HUES6 (cell line): ENCODE measurements at regions not wholly inside any gene's neighbourhood (a gene's known extent, or its start where the extent isn't known, plus 50 kb on each side); places are given as distances from the start of the nearest gene placed in this dataset.
"Not testable (repeated sequence)": the region's sequence is repeated elsewhere in the genome, so short reads cannot be mapped to it uniquely, and the experiment has no call there.

Experiments
- H3K27ac ChIP-seq: 2 replicates; pipeline ENCODE4 v1.7.0; 2013; ENCODE audit warnings: low read depth, mild to moderate bottlenecking, low read length, inconsistent platforms
- H3K27me3 ChIP-seq: 2 replicates; pipeline ENCODE4 v1.6.1; 2013; ENCODE audit warnings: low read length; ENCODE audit not compliant: control insufficient read depth, insufficient read depth
- H3K36me3 ChIP-seq: 2 replicates; pipeline ENCODE4 v1.6.1; 2013; ENCODE audit warnings: low read length; ENCODE audit not compliant: control insufficient read depth, insufficient read depth
- H3K4me1 ChIP-seq: 2 replicates; pipeline ENCODE4 v1.6.1; 2013; ENCODE audit warnings: low read length; ENCODE audit not compliant: control insufficient read depth, insufficient read depth
- H3K4me3 ChIP-seq: 2 replicates; pipeline ENCODE4 v1.5.1; 2013; ENCODE audit warnings: low read depth, low read length
- H3K9ac ChIP-seq: one replicate; pipeline ENCODE4 v1.6.1; 2013; ENCODE audit warnings: mild to moderate bottlenecking, low read length
- H3K9me3 ChIP-seq: 2 replicates; pipeline ENCODE4 v1.6.1; 2013; ENCODE audit warnings: low read depth, low read length; ENCODE audit not compliant: control insufficient read depth, insufficient read depth

GRCh38 chr5:63213256-63213655, 634.6 kb downstream of the LRRC70 start:
- Histone ChIP-seq H3K4me3 (no peak overlapping the region), H3K36me3 (no peaks in the 10 kb centered on the region), H3K27ac (no peak overlapping the region), H3K27me3 (no peaks in the 10 kb centered on the region), H3K9ac (no peak overlapping the region), H3K9me3 (no peaks in the 10 kb centered on the region), H3K4me1 (peaks cover 7% of the 10 kb centered on the region)

- no peaks in the 10 kb centered on the region for H3K36me3 ChIP-seq
- H3K4me1 ChIP-seq = peaks cover 7% of the 10 kb centered on the region
- H3K9ac ChIP-seq = no peak overlapping the region
- no peak overlapping the region for H3K4me3 ChIP-seq
- H3K27me3 ChIP-seq = no peaks in the 10 kb centered on the region
- H3K9me3 ChIP-seq = no peaks in the 10 kb centered on the region
- H3K27ac ChIP-seq = no peak overlapping the region
These were observed 633.0 kb downstream of the LRRC70 start for GRCh38 chr5:63211448-63212132.

GRCh38 chr5:63205976-63206375, 627.4 kb downstream of the LRRC70 start:
- Histone ChIP-seq H3K9me3 (no peaks in the 10 kb centered on the region), H3K36me3 (no peaks in the 10 kb centered on the region), H3K4me1 (peaks cover 8% of the 10 kb centered on the region), H3K4me3 (no peak overlapping the region), H3K27me3 (no peaks in the 10 kb centered on the region), H3K9ac (no peak overlapping the region), H3K27ac (no peak overlapping the region)

GRCh38 chr5:63201738-63202137, 623.1 kb downstream of the LRRC70 start:
- no peaks in the 10 kb centered on the region for H3K36me3 ChIP-seq
- H3K9ac ChIP-seq = no peak overlapping the region

GRCh38 chr5:63194126-63194525, 615.5 kb downstream of the LRRC70 start:
- Histone ChIP-seq H3K27me3 (no peaks in the 10 kb centered on the region), H3K27ac (no peak overlapping the region), H3K36me3 (no peaks in the 10 kb centered on the region), H3K9me3 (no peaks in the 10 kb centered on the region), H3K4me3 (no peak overlapping the region), H3K4me1 (no peaks in the 10 kb centered on the region), H3K9ac (no peak overlapping the region)

More at GRCh38 chr5:63201738-63202137, 623.1 kb downstream of the LRRC70 start:
- Histone ChIP-seq H3K4me1 (peaks cover 8% of the 10 kb centered on the region), H3K27me3 (no peaks in the 10 kb centered on the region), H3K27ac (no peak overlapping the region), H3K9me3 (no peaks in the 10 kb centered on the region), H3K4me3 (no peak overlapping the region)

GRCh38 chr5:63180190-63180589, 601.6 kb downstream of the LRRC70 start:
- not testable (repeated sequence) for H3K9ac ChIP-seq, H3K4me3 ChIP-seq, H3K27ac ChIP-seq, H3K36me3 ChIP-seq, H3K4me1 ChIP-seq, H3K27me3 ChIP-seq, H3K9me3 ChIP-seq

- Histone ChIP-seq H3K27me3 (no peaks in the 10 kb centered on the region), H3K9ac (no peak overlapping the region), H3K36me3 (no peaks in the 10 kb centered on the region), H3K4me1 (no peaks in the 10 kb centered on the region), H3K27ac (no peak overlapping the region), H3K4me3 (no peak overlapping the region), H3K9me3 (no peaks in the 10 kb centered on the region)
These were observed 597.2 kb downstream of the LRRC70 start for GRCh38 chr5:63175850-63176249.

- Histone ChIP-seq H3K36me3 (no peaks in the 10 kb centered on the region), H3K27ac (no peak overlapping the region), H3K4me1 (no peaks in the 10 kb centered on the region), H3K27me3 (no peaks in the 10 kb centered on the region), H3K9ac (no peak overlapping the region), H3K9me3 (no peaks in the 10 kb centered on the region), H3K4me3 (no peak overlapping the region)
These were observed 591.9 kb downstream of the LRRC70 start for GRCh38 chr5:63170486-63170885.

GRCh38 chr5:63164838-63165535, 586.4 kb downstream of the LRRC70 start:
- Histone ChIP-seq H3K9me3 (no peaks in the 10 kb centered on the region), H3K9ac (no peak overlapping the region), H3K4me1 (no peaks in the 10 kb centered on the region), H3K4me3 (no peak overlapping the region), H3K36me3 (no peaks in the 10 kb centered on the region), H3K27me3 (no peaks in the 10 kb centered on the region), H3K27ac (no peak overlapping the region)

GRCh38 chr5:63164339-63164738, 585.7 kb downstream of the LRRC70 start:
- no peak overlapping the region for H3K9ac ChIP-seq
- H3K4me1 ChIP-seq = no peaks in the 10 kb centered on the region
- no peaks in the 10 kb centered on the region for H3K9me3 ChIP-seq

GRCh38 chr5:63155310-63155631, 576.7 kb downstream of the LRRC70 start:
- Histone ChIP-seq H3K36me3 (no peaks in the 10 kb centered on the region), H3K4me1 (0 out of 2 replicates have a peak, but pooled peaks cover 3% of the 10 kb centered on the region), H3K4me3 (no peak overlapping the region), H3K27me3 (no peaks in the 10 kb centered on the region), H3K9me3 (no peaks in the 10 kb centered on the region), H3K27ac (no peak overlapping the region), H3K9ac (no peak overlapping the region)

More at GRCh38 chr5:63164339-63164738, 585.7 kb downstream of the LRRC70 start:
- no peak overlapping the region for H3K4me3 ChIP-seq
- H3K27me3 ChIP-seq = no peaks in the 10 kb centered on the region
- no peak overlapping the region for H3K27ac ChIP-seq
- no peaks in the 10 kb centered on the region for H3K36me3 ChIP-seq
